GM23338 (cell line): ENCODE measurements at regions not wholly inside any gene's neighbourhood (a gene's known extent, or its start where the extent isn't known, plus 50 kb on each side); places are given as distances from the start of the nearest gene placed in this dataset.

Experiments
- ATAC-seq: fragments of 200-7000 bp; cut with Tn5 transposase; 3 replicates; pipeline ENCODE4 v1.9.1; 2020
- DNase-seq: peaks from one replicate; pipeline ENCODE4 v3.0.0-alpha.2; 2015; ENCODE audit warnings: low spot score
- H2AFZ ChIP-seq: fragments of 200-600 bp; sonication (generic); 2 replicates; pipeline ENCODE4 v1.8.0; 2016; ENCODE audit warnings: antibody characterized with exemption, mild to moderate bottlenecking, moderate library complexity
- H3F3A ChIP-seq: fragments of 200-600 bp; sonication (generic); replicated peaks from 2 replicates; pipeline ENCODE4 v1.8.0; 2017; ENCODE audit warnings: antibody characterized with exemption, mixed run types, low read depth
- H3K27ac ChIP-seq: fragments of 200-600 bp; sonication (generic); 2 replicates; pipeline ENCODE4 v1.6.1; 2016; ENCODE audit warnings: low read depth
- H3K27me3 ChIP-seq: fragments of 200-600 bp; sonication (generic); 2 replicates; pipeline ENCODE4 v1.8.0; 2016; ENCODE audit warnings: mild to moderate bottlenecking, mixed run types, moderate library complexity; ENCODE audit not compliant: insufficient read depth
- H3K36me3 ChIP-seq: fragments of 200-600 bp; sonication (generic); 2 replicates; pipeline ENCODE4 v1.8.0; 2016; ENCODE audit warnings: mild to moderate bottlenecking; ENCODE audit not compliant: insufficient read depth
- H3K4me1 ChIP-seq: fragments of 200-600 bp; sonication (generic); 2 replicates; pipeline ENCODE4 v1.8.0; 2016; ENCODE audit warnings: mild to moderate bottlenecking, moderate library complexity; ENCODE audit not compliant: insufficient read depth
- H3K4me2 ChIP-seq: fragments of 200-600 bp; sonication (generic); 2 replicates; pipeline ENCODE4 v1.7.1; 2017; ENCODE audit warnings: mixed run types
- H3K4me3 ChIP-seq: fragments of 200-600 bp; sonication (generic); 2 replicates; pipeline ENCODE4 v1.6.1; 2016; ENCODE audit warnings: mixed run types
- H3K79me2 ChIP-seq: fragments of 200-600 bp; sonication (generic); replicated peaks from 2 replicates; pipeline ENCODE4 v1.8.0; 2017; ENCODE audit warnings: mild to moderate bottlenecking; ENCODE audit not compliant: insufficient read depth
- H3K9me2 ChIP-seq: fragments of 200-600 bp; sonication (generic); 2 replicates; pipeline ENCODE4 v1.8.0; 2017; ENCODE audit not compliant: insufficient read depth
- H4K20me1 ChIP-seq: fragments of 200-600 bp; sonication (generic); replicated peaks from 2 replicates; pipeline ENCODE4 v1.8.0; 2017; ENCODE audit warnings: mild to moderate bottlenecking; ENCODE audit not compliant: insufficient read depth
- H3K27ac Mint-ChIP-seq: 2 replicates; pipeline ENCODE4 v1.8.0; 2020; ENCODE audit warnings: inconsistent platforms, mild to moderate bottlenecking, moderate library complexity, mixed read lengths
- H3K27me3 Mint-ChIP-seq: 3 replicates; pipeline ENCODE4 v1.8.0; 2022; ENCODE audit warnings: low read depth, mild to moderate bottlenecking, moderate library complexity, mixed read lengths, inconsistent platforms; ENCODE audit not compliant: insufficient read depth, poor library complexity
- H3K36me3 Mint-ChIP-seq: 3 replicates; pipeline ENCODE4 v1.8.0; 2021; ENCODE audit warnings: low read depth, mild to moderate bottlenecking, inconsistent platforms, moderate library complexity, mixed read lengths
- H3K4me1 Mint-ChIP-seq: 3 replicates; pipeline ENCODE4 v1.8.0; 2020; ENCODE audit warnings: mild to moderate bottlenecking, inconsistent platforms, mixed read lengths
- H3K4me3 Mint-ChIP-seq: 3 replicates; pipeline ENCODE4 v1.8.0; 2021; ENCODE audit warnings: moderate library complexity, mild to moderate bottlenecking, inconsistent platforms, mixed read lengths
- H3K9me3 Mint-ChIP-seq: 3 replicates; pipeline ENCODE4 v1.8.0; 2020; ENCODE audit warnings: moderate library complexity, mild to moderate bottlenecking, inconsistent platforms, mixed read lengths
- ETS1 ChIP-seq: IDR thresholded peaks from 2 replicates; pipeline ENCODE4 v1.6.1; 2016; ENCODE audit warnings: antibody characterized with exemption
- EZH2phosphoT487 ChIP-seq: fragments of 200-600 bp; sonication (generic); IDR thresholded peaks from one replicate; pipeline ENCODE4 v1.8.1; 2018; ENCODE audit warnings: antibody characterized with exemption; ENCODE audit not compliant: unreplicated experiment
- POLR2AphosphoS5 ChIP-seq: IDR thresholded peaks from 2 replicates; pipeline ENCODE4 v1.6.1; 2016; ENCODE audit warnings: antibody characterized with exemption, low read depth
- REST ChIP-seq: IDR thresholded peaks from one replicate; pipeline ENCODE4 v1.6.1; 2018; ENCODE audit warnings: antibody characterized with exemption; ENCODE audit not compliant: unreplicated experiment
- ZNF331 ChIP-seq: fragments of 250-450 bp; sonication (Bioruptor Pico); IDR thresholded peaks from 2 replicates; pipeline ENCODE4 v1.5.0; 2020; ENCODE audit warnings: low read depth, mild to moderate bottlenecking, moderate library complexity
- ZNF462 ChIP-seq: fragments of 250-450 bp; sonication (Bioruptor Pico); IDR thresholded peaks from 2 replicates; pipeline ENCODE4 v1.5.0; 2020; ENCODE audit warnings: mild to moderate bottlenecking, moderate library complexity

- TF ChIP-seq ZNF462 (CRISPR knock-in tag) = no peak
Measured at GRCh38 chr5:85998656-85999055, 619.1 kb upstream of the COX7C start (continued).

GRCh38 chr5:86008293-86008692 lies 609.4 kb upstream of the COX7C start:
- Mint-ChIP-seq H3K4me3 (no peak overlapping the region), H3K36me3 (no peaks in the 10 kb centered on the region; the same call in 2 of the 3 replicates), H3K9me3 (peaks cover 17% of the 10 kb centered on the region), H3K27me3 (no peaks in the 10 kb centered on the region), H3K27ac (no peak overlapping the region), H3K4me1 (no peaks in the 10 kb centered on the region)
- Histone ChIP-seq H3K27me3 (no peaks in the 10 kb centered on the region), H3K4me2 (no peak overlapping the region), H3K4me1 (no peaks in the 10 kb centered on the region), H4K20me1 (no peaks in the 10 kb centered on the region), H3K36me3 (no peaks in the 10 kb centered on the region; the same call in 1 of the 2 replicates), H3F3A (no peaks in the 10 kb centered on the region), H3K27ac (no peak overlapping the region), H3K4me3 (no peak overlapping the region), H3K9me2 (no peaks in the 10 kb centered on the region), H3K79me2 (no peaks in the 10 kb centered on the region), H2AFZ (no peak overlapping the region)
- ATAC-seq = no peak
- no peak for DNase-seq
- no peak for TF ChIP-seq ETS1
- TF ChIP-seq EZH2phosphoT487 = no peak
- TF ChIP-seq REST = no peak
- TF ChIP-seq POLR2AphosphoS5 = no peak
- TF ChIP-seq ZNF331 = no peak
